GM21576 (cell line): ENCODE measurements at regions not wholly inside any gene's neighbourhood (a gene's known extent, or its start where the extent isn't known, plus 50 kb on each side); places are given as distances from the start of the nearest gene placed in this dataset.

Experiments used
- ATAC-seq: cut with Tn5 transposase; IDR thresholded peaks from one replicate; pipeline ENCODE4 v1.9.1; 2021; ENCODE audit warnings: mild to moderate bottlenecking, moderate library complexity; ENCODE audit not compliant: unreplicated experiment

GRCh38 chr20:57867807-57868206, 158.0 kb upstream of the PMEPA1 start:
- ATAC-seq = no peak

DNA sequence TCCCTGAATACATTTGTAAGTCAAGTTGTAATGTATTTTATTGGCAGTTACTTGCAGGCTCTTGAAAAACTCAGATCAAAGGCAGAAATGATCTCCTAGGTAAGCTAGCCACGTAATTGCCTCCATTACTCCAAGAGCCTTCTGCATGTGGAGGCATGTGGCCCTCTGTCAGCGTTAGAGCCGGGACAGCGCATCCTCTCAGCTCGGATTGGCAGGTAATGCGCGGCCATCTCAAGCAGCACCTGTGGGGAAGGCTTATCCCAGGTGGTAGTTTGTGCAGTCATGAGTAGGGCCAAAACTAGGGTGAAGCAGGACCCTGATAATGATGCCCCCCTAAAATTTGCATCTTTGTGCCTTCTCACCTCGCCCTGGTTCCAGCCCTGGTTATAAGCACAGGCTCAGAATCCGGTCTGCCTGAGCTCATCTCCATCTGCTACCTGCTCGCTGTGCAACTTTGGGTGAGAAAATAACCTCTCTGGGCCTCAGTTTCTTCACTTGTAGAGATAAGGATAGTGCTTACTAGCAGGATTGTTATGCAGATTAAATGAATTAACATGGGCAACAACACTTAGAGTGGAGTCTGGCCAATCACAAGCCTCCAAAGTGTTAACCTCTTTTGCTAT, 157.5 kb upstream of the PMEPA1 start:
- no peak for ATAC-seq

- no peak for ATAC-seq
Observed at GRCh38 chr20:57866250-57867106, 156.7 kb upstream of the PMEPA1 start.

DNA sequence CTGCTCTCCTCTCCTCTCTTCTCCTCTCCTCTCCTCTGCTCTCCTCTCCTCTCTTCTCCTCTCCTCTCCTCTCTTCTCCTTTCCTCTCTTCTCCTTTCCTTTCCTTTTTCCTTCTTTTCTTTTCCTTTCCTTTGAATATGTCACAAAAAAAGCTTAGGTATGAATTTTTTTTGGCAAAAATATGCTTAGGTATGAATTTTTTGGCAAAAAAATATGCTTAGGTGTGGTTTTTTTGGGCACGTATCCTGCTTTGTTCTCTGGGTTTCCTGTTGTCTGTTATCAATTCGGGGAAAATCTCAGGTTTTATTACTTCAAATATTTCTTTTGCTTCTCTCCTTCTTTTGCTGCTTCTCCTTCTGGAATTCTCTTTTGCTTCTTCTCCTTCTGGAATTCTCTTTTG, 155.5 kb upstream of the PMEPA1 start:
- ATAC-seq = no peak

- no peak for ATAC-seq
Observed at GRCh38 chr20:57860576-57860975, 150.8 kb upstream of the PMEPA1 start.

DNA sequence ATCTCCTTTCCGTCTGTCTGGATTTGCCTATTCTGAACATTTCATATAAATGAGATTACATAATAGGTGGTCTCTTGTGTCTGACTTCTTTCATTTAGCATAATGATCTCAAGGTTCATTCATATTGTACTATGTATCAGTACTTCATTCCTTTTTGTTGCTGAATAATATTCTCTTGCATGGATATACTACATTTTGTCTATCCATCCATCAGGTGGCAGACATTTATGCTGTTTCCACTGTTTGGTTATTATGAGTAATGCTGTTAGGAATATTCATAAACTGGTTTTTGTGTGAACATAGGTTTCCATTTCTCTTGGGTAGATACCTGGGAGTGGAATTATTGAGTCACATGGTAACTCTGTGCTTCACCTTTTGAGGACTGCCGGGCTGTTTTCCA, 148.2 kb upstream of the PMEPA1 start:
- no peak for ATAC-seq

- no peak for ATAC-seq
Observed at GRCh38 chr20:57857118-57857517, 147.3 kb upstream of the PMEPA1 start.

DNA sequence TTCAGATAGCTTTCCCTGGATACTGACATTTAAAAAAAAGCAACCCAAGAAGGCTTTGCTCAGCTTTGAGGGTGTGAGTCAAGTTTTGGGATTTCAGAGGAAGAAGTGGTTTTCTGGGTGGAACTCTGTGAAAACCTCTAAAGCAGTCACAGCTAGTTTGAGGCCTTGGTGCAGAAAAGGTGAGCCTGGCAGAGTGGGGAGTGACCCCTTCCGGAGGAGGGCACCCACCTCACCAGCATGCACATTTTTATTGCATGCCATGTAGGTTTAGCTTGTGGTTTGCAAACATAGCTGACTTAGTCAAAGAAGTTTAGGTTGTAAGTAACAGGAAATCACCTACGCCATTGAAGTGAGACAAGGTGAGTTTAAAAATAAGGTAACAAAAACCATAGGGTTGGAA, 146.8 kb upstream of the PMEPA1 start:
- ATAC-seq = no peak

DNA sequence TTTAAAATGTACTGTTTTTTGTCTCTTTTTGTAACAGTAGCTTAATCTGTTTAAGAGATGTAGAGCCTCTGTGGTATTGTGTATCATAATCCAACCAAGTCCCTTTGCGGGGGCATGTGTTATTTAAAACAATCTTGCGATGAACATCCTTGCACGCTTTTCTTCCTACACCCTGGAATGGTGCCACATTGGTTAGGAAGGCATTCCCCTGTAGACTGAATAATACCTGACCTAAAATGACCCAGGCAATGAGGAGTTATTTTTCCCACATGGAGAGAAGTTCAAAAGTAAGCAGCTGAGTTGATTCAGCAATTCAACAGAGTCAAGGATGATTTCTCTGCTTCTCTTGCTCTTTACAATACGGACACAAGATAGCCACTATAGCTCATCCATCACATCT, 142.0 kb upstream of the PMEPA1 start:
- no peak for ATAC-seq

DNA sequence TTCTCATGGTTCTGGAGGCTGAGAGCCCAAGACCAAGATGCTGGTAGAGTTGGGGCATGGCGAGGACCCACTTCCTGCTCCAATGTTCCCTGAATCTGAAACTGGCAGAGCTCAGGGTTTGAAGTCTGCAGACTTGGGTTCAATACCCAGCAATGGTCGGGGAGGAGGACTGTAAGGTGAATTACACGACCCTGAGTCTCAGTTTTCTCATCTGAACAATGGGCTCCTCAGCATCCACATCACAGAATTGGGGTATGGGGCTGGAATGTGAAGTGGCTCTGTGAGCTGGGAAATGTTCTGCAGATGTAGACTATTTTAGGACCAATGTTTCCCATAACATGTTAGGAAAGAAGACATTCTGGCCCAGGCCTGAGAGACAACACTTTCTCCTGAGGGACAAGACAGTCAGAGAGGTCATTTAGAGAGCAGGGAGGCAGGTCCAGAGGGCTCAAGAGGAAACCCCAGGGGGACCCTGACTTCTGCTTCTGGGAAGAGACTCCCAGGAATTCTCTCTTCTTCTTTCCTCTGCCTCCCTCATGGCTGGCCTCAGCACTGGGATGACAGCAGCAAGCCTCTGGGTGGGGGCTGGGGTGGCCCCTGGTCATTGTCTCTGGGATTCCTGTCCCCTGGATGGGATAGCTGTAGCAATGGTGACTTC, 141.3 kb upstream of the PMEPA1 start:
- ATAC-seq = no peak

GRCh38 chr20:57849521-57850215, 139.9 kb upstream of the PMEPA1 start:
- no peak for ATAC-seq

- ATAC-seq = no peak
Observed at GRCh38 chr20:57849121-57849520, 139.3 kb upstream of the PMEPA1 start.

GRCh38 chr20:57848282-57848681, 138.5 kb upstream of the PMEPA1 start:
- ATAC-seq = no peak

DNA sequence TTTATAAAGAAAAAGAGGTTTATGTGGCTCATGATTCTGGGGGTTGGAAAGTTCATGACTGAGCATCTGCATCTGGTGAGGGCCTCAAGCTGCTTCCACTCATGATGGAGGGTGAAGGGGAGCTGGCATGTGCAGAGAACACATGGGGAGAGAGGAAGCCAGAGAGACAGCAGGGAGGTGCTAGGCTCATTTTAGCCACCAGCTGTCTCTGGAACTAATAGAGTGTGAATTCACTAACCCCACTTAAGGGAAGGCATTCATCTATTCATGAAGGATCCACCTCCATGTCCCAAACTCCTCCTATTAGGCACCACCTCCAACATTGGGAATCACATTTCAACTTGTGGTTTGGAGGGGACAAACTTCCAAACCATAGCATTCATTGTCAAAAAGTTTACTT, 137.3 kb upstream of the PMEPA1 start:
- no peak for ATAC-seq

GRCh38 chr20:57844626-57845596, 135.1 kb upstream of the PMEPA1 start:
- ATAC-seq = no peak

DNA sequence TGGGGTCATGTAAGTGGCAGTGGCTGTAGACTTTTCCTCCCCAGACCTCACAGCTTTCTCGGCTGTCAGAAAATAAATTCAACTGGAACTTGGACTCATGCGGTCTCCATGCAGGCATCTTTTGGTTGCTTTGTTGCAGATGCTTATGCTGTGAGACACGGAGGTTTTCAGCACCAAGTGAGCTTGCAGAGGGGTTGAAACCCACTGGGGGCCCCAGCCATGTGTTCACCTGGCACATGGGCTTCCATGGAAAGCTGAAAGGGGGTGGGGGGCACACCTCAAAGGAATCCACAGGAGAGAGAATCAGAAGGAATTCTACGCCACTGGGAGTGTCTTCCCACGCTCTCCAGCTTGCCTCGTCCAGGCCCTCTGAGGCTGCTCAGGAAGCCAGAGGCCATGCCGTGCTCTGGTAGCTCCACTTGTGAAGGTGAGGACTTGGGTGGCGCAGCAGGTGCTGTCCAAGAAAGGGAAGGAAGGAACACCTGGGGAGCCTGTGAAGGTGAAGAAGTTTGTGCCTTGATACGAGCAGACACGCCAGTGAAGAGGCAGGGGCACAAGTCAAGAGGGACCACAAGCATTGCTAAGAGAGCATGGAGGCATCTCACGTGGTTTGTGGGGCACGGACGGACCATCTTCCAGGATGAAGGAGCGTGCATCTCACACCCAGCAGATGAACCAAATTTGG, 134.3 kb upstream of the PMEPA1 start:
- no peak for ATAC-seq

DNA sequence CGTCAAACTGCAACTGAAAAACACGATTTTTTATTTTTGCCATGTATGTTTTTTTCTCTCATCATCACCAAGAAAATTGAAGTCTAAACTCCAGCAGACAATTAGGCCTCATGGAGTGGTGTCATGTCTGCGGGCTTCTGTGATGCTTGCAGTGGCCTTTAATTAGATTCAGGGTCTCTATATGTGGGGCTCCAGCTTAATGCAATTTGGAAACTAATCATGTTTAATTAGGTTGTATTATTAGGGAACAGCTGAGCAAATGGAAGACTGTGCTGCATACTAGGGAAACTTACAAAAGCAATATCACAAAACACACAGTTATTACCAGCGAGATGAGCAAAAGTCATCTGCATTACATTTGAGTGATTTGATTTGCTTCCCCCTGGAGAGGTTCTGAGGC, 132.9 kb upstream of the PMEPA1 start:
- no peak for ATAC-seq

GRCh38 chr20:57841297-57841866, 131.6 kb upstream of the PMEPA1 start:
- no peak for ATAC-seq
